T1000 (cell line): ENCODE measurements at regions not wholly inside any gene's neighbourhood (a gene's known extent, or its start where the extent isn't known, plus 50 kb on each side); places are given as distances from the start of the nearest gene placed in this dataset.

ENCODE experiments used
- DNase-seq: peaks from one replicate; lab custom pipeline; 2025; ENCODE audit warnings: mixed read lengths; lab: John Stamatoyannopoulos, UW

DNA sequence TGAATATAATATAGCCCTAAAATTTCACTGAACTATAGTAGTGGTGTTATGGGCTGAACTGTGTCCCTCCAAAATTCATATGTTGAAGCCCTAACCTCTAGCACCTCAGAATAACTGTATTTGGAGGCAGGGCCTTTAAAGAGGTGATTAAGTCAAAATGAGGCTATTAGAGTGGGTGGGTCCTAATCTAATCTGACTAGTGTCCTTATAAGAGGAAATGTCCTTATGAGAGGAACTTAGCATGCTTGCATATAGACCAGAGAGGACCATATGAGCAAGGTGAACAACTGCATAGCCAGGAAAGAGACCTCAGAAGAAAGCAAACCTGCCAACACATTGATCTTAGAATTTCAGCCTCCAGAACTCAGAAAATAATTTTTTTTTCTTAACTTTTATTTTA lies 238.4 kb downstream of the ZEB2 start:
- DNase-seq, result no peak

- no peak for DNase-seq
Observed at GRCh38 chr2:144280009-144280408, 239.9 kb downstream of the ZEB2 start.

- no peak for DNase-seq
Observed at GRCh38 chr2:144279165-144279564, 240.8 kb downstream of the ZEB2 start.

GRCh38 chr2:144277622-144278354 lies 242.1 kb downstream of the ZEB2 start:
- DNase-seq, result no peak

GRCh38 chr2:144275340-144275739 lies 244.6 kb downstream of the ZEB2 start:
- DNase-seq, result no peak

GRCh38 chr2:144274131-144274530 lies 245.8 kb downstream of the ZEB2 start:
- DNase-seq, result no peak

- no peak for DNase-seq
Observed at GRCh38 chr2:144270951-144271350, 249.0 kb downstream of the ZEB2 start.

DNA sequence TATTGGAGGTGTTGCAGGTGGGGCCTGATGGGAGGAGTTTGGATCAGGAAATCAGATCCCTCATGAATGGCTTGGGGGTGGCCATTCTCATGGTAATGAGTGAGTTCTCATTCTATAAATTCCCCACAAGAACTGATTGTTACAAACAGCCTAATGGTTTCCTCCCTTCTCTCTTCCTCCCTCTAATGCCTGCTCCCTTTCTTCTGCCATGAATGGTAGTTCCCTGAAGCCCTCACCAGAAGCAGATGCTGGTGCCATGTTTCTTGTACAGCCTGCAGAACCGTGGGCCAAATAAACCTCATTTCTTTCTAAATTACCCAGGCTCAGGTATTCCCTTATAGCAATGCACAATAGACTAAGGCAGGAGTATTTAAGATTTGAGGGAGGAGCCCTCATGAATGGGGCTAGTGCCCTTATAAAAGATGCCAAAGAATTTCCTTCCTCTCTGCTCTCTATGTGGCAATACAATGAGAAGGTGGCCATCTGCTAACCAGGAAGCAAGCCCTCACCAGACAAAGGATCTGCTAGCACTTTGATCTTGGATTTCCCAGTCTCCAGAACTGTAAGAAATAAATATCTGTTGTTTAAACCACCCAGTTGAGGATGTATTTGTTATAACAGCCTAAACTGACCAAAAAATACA lies 251.8 kb downstream of the ZEB2 start:
- DNase-seq, result no peak

GRCh38 chr2:144267239-144267638 lies 252.7 kb downstream of the ZEB2 start:
- no peak for DNase-seq

GRCh38 chr2:144265654-144266053 lies 254.3 kb downstream of the ZEB2 start:
- no peak for DNase-seq

- DNase-seq, result no peak
Observed at GRCh38 chr2:144261966-144262365, 258.0 kb downstream of the ZEB2 start.

GRCh38 chr2:144261336-144261735 lies 258.6 kb downstream of the ZEB2 start:
- no peak for DNase-seq

- no peak for DNase-seq
Observed at GRCh38 chr2:144259332-144259731, 260.6 kb downstream of the ZEB2 start.

DNA sequence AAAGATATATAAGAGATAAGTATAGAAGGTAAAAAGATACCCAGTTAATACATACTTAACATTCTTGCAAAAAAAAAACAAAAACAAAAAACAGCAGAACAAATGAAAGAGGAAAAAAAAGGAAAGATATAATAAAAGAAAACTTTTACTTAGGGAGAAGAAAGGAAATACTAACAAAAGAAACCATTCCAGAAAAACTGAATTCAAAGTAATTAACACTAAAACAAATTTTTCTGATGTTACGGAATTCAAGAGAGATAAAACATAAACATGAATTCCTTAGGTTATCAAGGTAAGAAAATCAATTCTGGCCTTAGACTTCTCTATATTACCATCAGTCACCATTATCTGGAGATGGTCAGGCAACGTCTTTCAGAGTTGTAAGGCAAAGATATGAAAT lies 261.8 kb downstream of the ZEB2 start:
- no peak for DNase-seq

- DNase-seq, result no peak
Observed at GRCh38 chr2:144256996-144257707, 262.8 kb downstream of the ZEB2 start.

DNA sequence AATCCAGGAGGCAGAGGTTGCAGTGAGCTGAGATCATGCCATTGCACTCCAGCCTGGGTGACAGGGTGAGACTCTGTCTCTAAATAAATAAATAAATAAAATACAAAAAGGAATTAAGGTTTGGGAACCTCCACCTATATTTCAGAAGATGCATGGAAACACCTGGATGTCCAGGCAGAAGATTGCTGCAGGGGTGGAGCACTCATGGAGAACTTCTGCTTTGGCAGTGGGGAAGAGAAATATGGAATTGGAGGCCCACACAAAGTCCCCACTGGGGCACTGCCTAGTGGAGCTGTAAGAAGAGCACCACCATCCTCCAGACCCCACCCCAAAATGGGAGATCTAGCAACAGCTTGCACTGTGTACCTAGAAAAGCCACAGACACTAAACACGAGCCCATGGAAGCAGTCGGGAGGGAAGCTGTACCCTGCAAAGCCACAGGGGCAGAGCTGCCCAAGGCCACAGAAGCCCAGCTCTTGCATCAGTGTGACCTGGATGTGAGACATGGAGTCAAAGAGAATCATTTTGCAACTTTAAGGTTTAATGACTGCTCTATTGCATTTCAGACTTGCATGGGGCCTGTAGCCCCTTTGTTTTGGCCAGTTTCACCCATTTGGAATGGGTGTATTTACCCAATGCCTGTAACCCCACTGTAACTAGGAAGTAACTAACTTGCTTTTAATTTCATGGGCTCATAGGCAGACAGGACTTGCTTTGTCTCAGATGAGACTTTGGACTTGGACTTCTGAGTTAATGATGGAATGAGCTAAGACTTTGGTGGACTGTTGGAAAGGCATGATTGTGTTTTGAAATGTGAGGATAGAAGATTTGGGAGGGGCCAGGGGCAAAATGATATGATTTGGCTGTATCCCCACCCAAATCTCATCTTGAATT lies 265.3 kb downstream of the ZEB2 start:
- DNase-seq, result no peak

DNA sequence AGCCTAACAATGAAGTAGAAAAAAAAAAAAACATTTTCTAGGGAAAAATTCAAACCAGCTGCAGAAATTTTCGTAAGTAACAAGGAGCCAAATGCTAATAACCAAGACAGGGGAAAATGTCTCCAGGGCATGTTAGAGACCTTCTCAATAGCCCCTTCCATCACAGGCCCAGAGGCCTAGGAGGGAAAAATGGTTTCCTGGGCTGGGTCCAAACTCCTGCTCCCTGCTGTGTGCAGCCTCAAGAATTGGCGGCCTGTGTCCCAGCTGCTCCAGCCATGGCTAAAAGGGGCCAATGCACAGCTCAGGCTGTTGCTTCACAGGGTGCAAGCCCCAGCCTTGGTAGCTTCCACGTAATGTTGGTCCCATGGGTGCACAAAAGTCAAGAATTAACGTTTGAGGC lies 266.2 kb downstream of the ZEB2 start:
- no peak for DNase-seq

DNA sequence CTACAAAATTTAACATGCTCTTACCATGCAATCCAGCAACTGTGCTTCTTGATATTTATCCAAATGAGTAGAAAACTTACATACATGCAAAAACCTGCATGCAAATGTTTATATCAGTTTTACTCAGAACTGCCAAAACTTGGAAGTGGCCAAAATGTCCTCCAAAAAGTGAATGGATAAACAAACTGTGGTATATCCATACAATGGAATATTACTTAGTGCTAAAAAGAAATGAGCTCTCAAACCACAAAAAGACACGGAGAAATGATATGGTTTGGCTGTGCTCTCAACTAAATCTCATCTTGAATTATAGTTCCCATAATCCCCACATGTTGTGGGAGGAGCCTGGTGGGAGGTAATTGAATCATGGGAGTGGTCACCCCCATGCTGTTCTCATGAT lies 267.2 kb downstream of the ZEB2 start:
- DNase-seq, result no peak

DNA sequence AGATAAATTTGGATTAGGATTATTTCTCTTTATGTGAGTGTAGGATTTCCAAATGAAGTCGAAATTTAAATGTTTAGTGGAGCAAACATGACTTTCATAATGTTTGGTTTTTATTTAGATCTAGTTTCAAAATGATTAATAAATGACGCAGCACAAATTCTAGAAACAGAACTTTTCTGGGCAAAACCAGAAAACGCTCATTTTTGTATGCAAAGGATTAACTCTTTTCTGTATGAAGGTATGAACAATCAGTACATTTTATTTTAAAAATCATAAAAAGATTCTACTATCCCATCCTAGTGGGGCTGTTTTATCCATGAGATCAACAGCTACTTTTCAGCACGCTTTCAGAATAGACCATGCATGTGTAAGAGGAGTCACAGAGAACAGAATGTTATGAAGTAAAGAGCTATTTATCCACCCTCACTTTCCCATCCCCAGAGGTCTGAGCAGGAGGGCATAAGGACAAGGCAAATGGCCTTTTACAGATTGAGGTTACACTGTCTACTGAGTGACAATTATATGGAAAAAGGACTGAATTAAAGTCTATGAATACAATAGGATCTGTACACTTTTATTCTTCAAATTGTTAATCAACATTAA lies 270.8 kb downstream of the ZEB2 start:
- DNase-seq, result no peak

GRCh38 chr2:144248350-144249034 lies 271.4 kb downstream of the ZEB2 start:
- DNase-seq, result no peak

GRCh38 chr2:144244938-144245337 lies 275.0 kb downstream of the ZEB2 start:
- DNase-seq, result no peak
